ENCODE measurements at regions not wholly inside any gene's neighbourhood (a gene's known extent, or its start where the extent isn't known, plus 50 kb on each side); places are given as distances from the start of the nearest gene placed in this dataset.
"Not testable (repeated sequence)": the region's sequence is repeated elsewhere in the genome, so short reads cannot be mapped to it uniquely, and the experiment has no call there.

DNA sequence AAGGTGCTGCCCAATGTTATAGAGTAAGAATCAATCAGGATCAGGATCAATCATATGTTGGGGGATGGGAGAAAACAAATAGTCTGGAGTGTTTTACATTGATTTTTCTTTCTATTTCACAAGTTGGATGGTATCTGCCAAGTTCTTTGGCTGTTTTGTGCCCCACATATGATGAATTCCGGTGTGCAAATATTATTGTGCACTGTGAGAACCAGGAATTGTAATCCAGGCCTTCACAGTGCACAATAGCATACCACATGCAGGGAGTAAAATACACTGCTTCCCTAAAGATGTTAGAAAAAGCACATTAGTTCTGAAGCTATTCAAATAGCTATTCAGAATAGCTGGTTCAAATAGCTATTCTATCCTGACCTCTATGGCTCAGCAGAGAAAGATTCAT is 133.7 kb downstream of the LCA5 start:
- H3K27ac Mint-ChIP-seq (ENCODE audit: low read depth, unreplicated experiment): no peak overlapping the region
- intact Hi-C loops (cut with micrococcal nuclease): no loop called here
- H3K9me3 Mint-ChIP-seq (ENCODE audit: unreplicated experiment): no peaks in the 10 kb centered on the region
- no peaks in the 10 kb centered on the region for H3K36me3 Mint-ChIP-seq (ENCODE audit: insufficient read depth, unreplicated experiment)
- H3K4me1 Mint-ChIP-seq (ENCODE audit: insufficient read depth, unreplicated experiment): no peaks in the 10 kb centered on the region
- POLR2A ChIA-PET: interaction anchor here (0.9 kb wide), 1 partner anchor 11 kb away, joined by 3 read pairs; no protein-coding TSS in a partner anchor
- no peak overlapping the region for H3K4me3 Mint-ChIP-seq (ENCODE audit: unreplicated experiment)
- no TSS peak for BruUV-seq (replicated peaks)
- CTCF ChIA-PET: interaction anchor here (1.0 to 1.4 kb wide), 2 partner anchors 10 to 15 kb away, joined by 3 to 6 read pairs; no protein-coding TSS in a partner anchor
- TF ChIP-seq CTCF (IDR thresholded peaks at IDR 0.05; ENCODE audit: unreplicated experiment): no peak
- H3K27me3 Mint-ChIP-seq (ENCODE audit: insufficient read depth, unreplicated experiment): no peaks in the 10 kb centered on the region
- DNase-seq (ENCODE audit: unreplicated experiment): no peak

DNA sequence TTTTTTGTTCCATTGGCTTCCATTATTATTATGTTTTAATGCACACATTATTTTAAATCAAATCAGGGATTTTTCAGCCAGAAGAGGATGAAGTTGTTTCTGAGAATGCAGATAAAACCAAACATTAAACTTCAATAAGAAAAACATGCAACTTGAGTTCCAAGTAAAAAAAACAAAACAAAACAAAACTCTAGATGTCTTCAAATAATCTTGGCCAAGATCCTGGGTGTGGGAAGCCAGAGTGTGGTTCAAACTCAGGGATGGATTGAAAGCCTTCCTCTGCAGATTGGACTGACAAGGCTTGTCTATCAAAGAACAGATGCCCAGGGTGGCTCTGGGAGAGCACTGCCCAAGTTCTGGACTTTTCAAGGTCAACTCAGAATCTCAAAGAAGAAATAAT is 134.1 kb downstream of the LCA5 start:
- CTCF ChIA-PET: interaction anchor here (1.0 to 1.4 kb wide), 2 partner anchors 10 to 15 kb away, joined by 3 to 6 read pairs; no protein-coding TSS in a partner anchor
- Mint-ChIP-seq H3K4me1 (ENCODE audit: insufficient read depth, unreplicated experiment) (no peaks in the 10 kb centered on the region), H3K27ac (ENCODE audit: low read depth, unreplicated experiment) (no peak overlapping the region), H3K36me3 (ENCODE audit: insufficient read depth, unreplicated experiment) (no peaks in the 10 kb centered on the region), H3K27me3 (ENCODE audit: insufficient read depth, unreplicated experiment) (no peaks in the 10 kb centered on the region), H3K9me3 (ENCODE audit: unreplicated experiment) (no peaks in the 10 kb centered on the region), H3K4me3 (ENCODE audit: unreplicated experiment) (no peak overlapping the region)
- intact Hi-C loops (cut with micrococcal nuclease): no loop called here
- POLR2A ChIA-PET: no interaction called here
- DNase-seq (ENCODE audit: unreplicated experiment): no peak
- BruUV-seq (replicated peaks): no TSS peak
- no peak for TF ChIP-seq CTCF (IDR thresholded peaks at IDR 0.05; ENCODE audit: unreplicated experiment)

DNA sequence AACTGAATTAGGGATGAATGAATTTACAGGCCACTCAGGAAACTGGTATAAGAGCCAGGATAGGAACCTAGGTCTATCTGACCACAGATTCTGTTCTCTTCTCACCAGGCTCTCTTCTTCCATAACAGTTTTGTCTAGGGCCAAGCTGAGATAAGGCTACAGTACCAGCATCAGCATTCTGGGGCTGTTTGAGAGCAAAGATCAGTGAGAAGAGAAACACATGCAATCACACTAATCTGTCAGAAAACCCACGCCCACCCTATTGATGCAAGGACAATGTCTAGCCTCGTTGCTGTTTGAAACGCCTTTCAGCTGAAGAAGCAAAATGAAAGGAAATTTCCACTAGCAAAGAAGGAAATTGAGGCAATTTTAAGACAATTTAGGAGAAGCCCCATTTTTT is 137.7 kb downstream of the LCA5 start:
- TF ChIP-seq CTCF (IDR thresholded peaks at IDR 0.05; ENCODE audit: unreplicated experiment): no peak
- Mint-ChIP-seq H3K27me3 (ENCODE audit: insufficient read depth, unreplicated experiment) (no peaks in the 10 kb centered on the region), H3K9me3 (ENCODE audit: unreplicated experiment) (no peaks in the 10 kb centered on the region), H3K4me3 (ENCODE audit: unreplicated experiment) (no peak overlapping the region), H3K27ac (ENCODE audit: low read depth, unreplicated experiment) (no peak overlapping the region), H3K4me1 (ENCODE audit: insufficient read depth, unreplicated experiment) (no peaks in the 10 kb centered on the region), H3K36me3 (ENCODE audit: insufficient read depth, unreplicated experiment) (no peaks in the 10 kb centered on the region)
- intact Hi-C loops (cut with micrococcal nuclease): loop anchor here (10.0 kb wide), 1 partner anchor 55 kb away; no protein-coding TSS in a partner anchor
- BruUV-seq (replicated peaks): no TSS peak
- ChIA-PET POLR2A (no interaction called here), CTCF (no interaction called here)
- DNase-seq (ENCODE audit: unreplicated experiment): no peak

GRCh38 chr6:79398617-79399016 is 138.6 kb downstream of the LCA5 start:
- H3K4me1 Mint-ChIP-seq (ENCODE audit: insufficient read depth, unreplicated experiment); H3K27me3 Mint-ChIP-seq (ENCODE audit: insufficient read depth, unreplicated experiment); H3K36me3 Mint-ChIP-seq (ENCODE audit: insufficient read depth, unreplicated experiment); POLR2A ChIA-PET; H3K9me3 Mint-ChIP-seq (ENCODE audit: unreplicated experiment); CTCF ChIA-PET; H3K27ac Mint-ChIP-seq (ENCODE audit: low read depth, unreplicated experiment); H3K4me3 Mint-ChIP-seq (ENCODE audit: unreplicated experiment); DNase-seq (ENCODE audit: unreplicated experiment); BruUV-seq (replicated peaks): not testable (repeated sequence)
- intact Hi-C loops (cut with micrococcal nuclease): loop anchor here (10.0 kb wide), 1 partner anchor 56 kb away; no protein-coding TSS in a partner anchor

GRCh38 chr6:79396625-79397024 is 140.6 kb downstream of the LCA5 start:
- no peaks in the 10 kb centered on the region for H3K9me3 Mint-ChIP-seq (ENCODE audit: unreplicated experiment)
- no peaks in the 10 kb centered on the region for H3K4me1 Mint-ChIP-seq (ENCODE audit: insufficient read depth, unreplicated experiment)
- no peak overlapping the region for H3K4me3 Mint-ChIP-seq (ENCODE audit: unreplicated experiment)
- H3K27me3 Mint-ChIP-seq (ENCODE audit: insufficient read depth, unreplicated experiment): no peaks in the 10 kb centered on the region
- no peak for DNase-seq (ENCODE audit: unreplicated experiment)
- CTCF ChIA-PET: no interaction called here
- H3K27ac Mint-ChIP-seq (ENCODE audit: low read depth, unreplicated experiment): no peak overlapping the region
- no TSS peak for BruUV-seq (replicated peaks)
- no peaks in the 10 kb centered on the region for H3K36me3 Mint-ChIP-seq (ENCODE audit: insufficient read depth, unreplicated experiment)
- no peak for TF ChIP-seq CTCF (IDR thresholded peaks at IDR 0.05; ENCODE audit: unreplicated experiment)
- intact Hi-C loops (cut with micrococcal nuclease): loop anchor here (10.0 kb wide), 1 partner anchor 58 kb away; no protein-coding TSS in a partner anchor
- POLR2A ChIA-PET: interaction anchor here (0.6 kb wide), 1 partner anchor 22 kb away, joined by 3 read pairs; no protein-coding TSS in a partner anchor
